GM21423 (cell line): ENCODE measurements at regions not wholly inside any gene's neighbourhood (a gene's known extent, or its start where the extent isn't known, plus 50 kb on each side); places are given as distances from the start of the nearest gene placed in this dataset.

Source experiments
- ATAC-seq: cut with Tn5 transposase; IDR thresholded peaks from one replicate; pipeline ENCODE4 v1.9.1; 2021; ENCODE audit warnings: mild to moderate bottlenecking, moderate library complexity; ENCODE audit not compliant: unreplicated experiment

DNA sequence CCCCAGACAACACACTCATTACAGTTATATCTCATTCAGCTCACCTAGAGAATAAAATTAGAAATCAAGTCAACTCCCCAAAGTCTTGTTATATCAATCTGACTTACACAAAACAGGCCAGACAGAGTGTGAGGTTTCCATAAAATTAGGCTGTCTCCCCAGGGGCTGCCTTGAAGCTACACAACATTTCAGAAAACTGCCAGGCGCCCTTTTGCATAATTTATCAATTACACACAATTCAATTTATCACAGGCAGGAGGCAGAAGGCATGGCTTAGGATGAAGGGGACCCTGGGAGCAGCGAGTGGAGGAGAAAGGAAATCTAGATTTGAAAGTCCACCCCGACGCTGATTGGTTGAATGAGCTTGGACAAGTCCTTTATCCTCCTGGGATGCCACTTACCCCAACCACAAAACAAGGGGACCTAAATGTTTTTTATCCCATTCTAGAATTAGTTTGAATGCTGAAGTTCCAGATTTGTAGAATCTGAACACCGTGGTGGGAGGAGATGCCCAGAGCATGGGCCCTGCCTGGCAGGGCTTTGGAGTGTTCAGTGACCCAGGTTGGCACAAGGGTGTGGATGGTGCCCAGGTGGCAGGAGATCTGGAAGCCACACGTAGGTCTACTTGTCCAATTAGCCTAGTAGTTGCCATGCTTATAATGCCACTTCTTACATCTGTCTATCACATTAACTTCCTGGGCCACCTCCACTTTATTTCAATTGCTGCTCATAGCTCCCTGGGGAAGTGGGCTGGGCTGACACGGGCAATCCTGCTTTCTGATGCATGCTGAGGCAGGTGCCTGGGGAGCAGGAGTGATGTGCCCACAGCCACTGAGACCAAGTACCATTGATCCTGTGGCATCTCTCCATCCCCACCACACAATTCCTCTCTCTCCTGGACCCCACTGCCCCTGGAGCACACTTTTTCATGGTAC, 119.8 kb upstream of the TLE3 start:
- no peak for ATAC-seq

DNA sequence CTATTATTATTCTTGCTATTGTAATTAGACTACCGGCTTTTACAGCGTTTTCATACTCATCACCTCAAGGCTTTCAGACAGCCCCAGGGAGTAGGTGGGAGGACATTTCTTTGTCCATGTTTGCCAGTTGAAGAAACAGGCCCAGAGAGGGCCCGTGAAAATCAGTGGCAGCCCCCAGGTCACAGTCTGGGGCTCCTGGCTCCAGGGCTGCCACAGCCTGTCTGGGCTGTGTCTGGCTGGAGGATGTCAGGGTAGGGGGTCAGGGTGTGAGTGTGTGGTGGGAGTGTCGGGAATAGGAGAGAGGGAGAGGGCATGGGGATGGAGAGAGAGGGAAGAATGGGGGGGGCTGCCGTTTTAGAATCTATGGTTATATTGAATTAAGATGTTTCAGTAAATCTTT, 118.2 kb upstream of the TLE3 start:
- ATAC-seq: no peak

DNA sequence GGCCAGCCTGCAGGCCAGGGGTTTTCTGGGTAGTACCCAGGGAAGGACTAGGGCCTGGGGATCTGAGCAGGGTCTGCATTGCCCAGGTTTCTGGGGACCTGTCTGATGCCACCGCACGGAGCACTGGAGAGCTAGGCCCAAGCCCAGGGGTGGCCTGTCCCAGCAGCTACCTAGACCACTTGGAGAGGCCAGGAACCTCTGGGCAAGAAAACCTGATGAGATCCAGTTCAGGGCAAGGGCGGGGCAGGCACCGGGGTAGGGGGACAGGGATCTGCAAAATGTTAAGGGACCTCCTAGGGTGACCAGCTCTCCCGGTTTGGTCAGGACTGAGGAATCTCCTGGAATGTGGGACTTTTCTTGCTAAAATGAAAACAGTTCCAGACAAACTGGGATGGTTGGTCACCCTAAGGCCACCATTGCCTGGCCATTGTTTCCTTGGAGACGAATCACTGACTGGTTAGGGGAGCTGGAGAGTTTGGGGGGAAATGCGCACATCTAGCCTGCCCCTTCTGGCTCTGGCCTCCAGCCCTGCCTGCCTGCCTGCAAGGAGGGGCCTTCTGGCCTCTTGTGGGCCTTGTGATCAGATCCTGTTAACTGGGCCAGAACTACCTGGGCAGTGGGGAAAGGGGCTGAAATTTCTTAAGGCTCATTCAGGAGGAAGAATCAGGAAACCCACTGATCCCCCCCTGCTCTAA, 117.4 kb upstream of the TLE3 start:
- ATAC-seq: no peak

DNA sequence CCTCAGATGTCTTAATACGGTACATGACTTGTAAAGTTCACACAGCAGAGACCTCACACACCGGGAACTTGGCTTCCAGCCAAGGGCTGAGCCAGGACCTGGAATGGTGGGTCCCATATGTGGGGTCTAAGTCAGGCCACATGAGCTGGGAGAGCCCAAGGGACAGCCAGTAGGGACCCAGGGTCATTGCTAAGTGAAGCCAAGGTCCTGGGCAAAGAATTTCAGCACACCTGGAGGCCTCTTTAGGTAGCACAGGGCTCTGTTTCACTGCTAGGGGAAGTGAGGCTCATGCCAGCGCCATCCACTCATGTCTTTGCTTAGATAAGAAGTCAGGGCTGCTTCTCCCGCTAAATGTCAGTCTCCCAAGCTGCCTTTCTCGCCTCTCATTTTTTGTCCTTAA, 116.6 kb upstream of the TLE3 start:
- ATAC-seq: no peak

DNA sequence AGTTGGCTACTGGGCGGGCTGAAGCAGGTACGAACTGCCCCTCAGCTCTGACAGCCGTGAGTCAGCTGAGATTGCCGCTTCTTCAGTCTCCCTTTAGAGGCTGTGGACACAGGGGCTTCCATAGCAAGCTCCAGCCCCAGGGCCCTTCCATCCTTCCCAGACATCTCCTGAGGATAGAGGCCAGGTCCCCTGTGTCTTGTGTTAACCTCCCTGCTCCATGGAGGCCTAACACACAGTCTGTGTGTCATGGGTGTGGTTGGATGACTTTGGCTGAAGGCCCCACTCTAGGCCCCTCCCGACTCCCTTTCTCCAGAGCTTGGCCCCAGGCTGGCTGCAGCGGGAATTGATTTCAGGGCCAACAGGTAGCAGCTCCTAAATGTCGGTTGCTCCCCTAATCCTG, 116.1 kb upstream of the TLE3 start:
- ATAC-seq: no peak

DNA sequence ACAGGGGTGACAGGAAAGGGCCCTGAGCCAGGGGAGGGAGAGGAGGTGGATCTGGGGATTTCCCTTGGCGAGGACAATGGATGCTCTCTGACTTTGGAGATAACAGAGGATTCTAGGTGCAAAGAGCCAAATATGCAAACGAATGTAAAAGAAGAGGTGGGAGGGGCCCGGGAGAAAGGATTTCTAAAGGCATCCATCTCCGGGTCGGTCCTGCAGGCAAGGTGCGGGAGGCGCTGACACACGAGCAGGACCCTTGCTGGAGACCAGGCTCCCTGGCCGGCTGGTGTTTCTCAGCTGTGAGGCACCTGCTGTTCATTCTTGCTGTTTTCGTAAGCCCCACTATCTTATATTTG, 115.2 kb upstream of the TLE3 start:
- no peak for ATAC-seq

DNA sequence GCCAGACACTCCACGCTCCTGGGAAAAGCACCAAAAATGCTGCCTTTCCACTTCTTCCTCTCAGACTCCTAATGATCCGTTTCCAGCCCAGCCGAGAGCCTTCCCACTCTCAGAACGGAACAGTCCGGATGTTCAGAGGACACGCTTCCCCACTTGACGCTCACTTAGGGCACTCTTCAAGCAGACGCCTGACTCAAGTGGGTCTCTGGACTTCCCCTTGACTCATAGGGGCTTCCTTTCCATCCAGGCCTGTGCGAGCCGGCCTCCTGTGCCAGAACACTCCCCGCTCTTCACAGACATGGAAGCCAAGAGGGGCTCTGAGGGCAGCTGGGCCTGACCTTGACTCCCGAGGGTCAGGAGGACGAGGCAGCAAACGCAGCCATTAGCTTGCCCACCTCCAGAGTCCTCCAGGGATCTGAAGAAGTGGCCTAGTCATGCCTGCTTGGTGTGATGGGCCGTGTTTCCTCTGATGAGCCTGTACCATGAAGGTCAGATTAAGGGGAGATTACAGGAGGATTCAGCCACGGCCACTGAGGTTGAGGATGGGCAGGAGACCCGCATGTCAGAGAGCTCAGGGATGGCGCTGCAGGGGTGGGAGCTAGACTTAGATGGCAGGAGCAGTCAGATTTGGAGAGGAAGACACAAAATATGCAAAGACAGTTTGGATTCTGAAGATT, 114.7 kb upstream of the TLE3 start:
- no peak for ATAC-seq

DNA sequence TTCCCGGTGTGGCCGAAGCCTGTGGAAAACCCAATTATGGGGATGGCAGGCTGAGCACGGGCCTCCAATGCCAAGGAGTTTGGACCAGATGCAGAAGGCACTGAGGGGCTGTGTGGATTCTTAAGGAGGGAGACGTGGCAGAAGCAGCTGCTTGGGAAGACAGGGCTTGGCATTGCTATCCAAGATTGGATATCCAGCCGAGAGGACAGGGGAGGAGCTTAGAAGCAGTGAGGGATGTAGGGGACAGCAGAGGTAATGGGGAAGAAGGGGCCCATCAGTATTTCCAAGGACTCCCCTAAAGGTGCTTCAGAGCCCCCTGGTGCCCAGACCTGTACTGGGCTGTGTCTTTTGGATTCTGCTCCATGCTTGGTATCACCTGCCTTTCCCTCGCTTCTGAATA, 112.8 kb upstream of the TLE3 start:
- no peak for ATAC-seq

DNA sequence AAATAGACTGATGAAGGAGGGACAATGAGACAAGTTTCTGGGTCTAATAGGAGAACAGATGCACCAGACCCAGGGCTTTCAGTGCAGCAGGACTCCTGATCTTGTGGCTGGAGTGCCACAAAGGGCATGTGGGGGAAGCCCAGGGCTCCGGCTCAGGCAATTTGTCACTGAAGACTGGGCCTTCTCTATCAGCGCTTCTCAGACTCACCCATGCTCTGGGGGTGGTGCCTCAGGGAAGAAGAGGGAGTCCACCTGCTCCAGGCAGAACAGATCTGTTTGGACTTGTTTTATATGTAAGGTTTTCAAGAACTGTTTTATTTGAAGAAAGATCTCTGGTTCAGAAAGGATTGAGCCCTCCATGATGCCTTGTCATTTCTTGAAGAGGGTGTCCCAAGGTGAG, 112.4 kb upstream of the TLE3 start:
- ATAC-seq: no peak

DNA sequence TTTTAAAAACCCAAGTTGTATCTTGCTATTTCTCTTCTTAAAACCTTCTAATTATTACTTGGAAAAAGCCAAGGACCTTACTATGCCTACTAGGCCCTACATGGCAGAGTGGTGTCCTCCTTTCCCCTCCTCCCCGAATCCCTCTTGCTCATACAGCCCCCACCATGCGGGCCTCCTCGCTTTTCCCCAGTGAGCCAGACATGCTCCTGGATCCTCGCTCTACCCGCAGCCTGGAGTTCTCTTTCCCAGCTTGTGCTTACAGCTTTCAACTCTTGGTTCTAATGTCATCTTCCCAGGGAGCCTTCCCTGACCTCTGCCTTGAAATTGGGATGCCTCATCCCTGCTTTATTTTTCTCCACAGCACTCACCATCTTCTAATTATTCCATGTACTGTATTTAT, 111.8 kb upstream of the TLE3 start:
- no peak for ATAC-seq

DNA sequence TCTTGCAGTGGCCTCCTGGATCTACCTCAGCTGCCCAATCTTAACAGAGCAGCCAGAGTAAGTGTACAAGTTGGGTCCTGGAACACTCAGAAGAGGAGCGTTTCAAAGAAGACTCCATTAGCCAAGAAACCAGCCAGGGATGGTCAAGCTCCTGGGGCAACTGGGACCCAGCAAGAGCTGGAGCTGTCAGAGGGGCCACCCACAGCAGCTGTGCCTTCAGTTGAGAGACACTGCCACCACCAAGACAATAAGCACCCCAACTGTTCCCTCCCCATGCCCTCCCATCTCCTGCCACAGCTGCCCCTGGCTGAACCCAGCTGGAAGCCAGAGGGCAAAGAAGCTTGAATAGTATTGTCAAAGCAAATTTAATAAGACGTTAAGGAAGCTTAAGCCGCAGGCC, 110.6 kb upstream of the TLE3 start:
- ATAC-seq: no peak

DNA sequence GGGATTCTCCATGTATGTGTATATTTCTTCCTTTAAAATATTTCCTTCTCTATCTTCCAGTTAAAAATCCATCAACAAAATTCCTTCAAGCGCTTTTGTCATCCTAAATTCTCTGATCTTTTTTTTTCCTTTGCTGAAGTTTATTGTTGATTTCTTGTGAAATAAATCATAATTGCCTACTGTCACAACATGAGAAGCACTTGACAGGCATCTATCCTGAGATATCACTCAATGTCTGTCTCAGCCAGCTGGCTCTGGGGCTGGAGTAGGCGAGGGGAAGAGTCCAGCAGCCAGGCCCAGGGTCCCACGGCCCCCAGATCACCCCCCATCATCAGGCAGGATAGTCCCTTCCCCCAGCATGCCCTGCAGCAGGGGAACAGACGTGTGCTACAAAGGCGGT, 109.0 kb upstream of the TLE3 start:
- no peak for ATAC-seq

DNA sequence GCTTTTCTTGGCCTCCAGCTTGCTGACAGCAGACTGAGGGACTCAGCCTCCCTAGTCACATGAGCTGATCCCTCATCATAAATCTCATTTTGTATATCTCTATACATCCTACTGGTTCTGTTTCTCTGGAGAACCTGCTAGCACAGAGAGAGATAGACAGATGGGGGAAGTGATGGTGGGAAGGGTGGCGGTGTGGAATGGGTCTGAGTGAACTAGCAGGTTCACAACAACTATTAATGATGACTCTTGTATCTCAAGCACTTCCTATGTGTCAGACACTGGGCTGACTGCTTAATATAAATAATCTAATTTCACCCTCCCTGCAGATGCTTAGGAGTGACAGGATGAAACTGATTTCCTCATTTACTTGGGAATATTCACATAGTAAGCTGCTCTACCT, 106.9 kb upstream of the TLE3 start:
- ATAC-seq: no peak

DNA sequence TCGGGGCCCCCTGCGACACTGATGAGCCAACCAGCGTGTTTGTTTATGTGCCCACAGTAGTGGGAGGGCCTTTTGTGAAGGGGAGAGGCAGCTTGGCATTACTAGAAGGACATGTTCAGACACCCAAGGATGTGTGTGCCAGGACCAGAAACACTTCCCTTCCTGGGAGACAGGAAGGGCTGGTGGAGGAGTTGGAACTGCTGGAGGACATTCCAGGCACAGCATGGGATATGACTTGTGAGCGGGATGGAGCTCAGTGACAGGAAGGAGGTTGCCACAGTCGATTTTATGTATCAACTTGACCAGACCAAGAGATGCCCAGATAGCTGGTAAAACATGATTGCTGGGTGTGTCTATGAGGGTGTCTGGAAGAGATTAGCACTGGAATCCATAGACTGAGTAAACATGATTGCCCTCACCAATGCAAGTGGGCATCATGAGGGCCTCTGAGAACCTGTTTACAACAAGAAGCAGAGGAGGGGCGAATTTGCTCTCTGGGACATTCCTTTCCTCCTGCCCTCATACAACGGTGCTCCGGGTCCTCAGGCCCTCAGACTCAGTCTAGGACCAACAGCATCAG, 106.4 kb upstream of the TLE3 start:
- no peak for ATAC-seq

DNA sequence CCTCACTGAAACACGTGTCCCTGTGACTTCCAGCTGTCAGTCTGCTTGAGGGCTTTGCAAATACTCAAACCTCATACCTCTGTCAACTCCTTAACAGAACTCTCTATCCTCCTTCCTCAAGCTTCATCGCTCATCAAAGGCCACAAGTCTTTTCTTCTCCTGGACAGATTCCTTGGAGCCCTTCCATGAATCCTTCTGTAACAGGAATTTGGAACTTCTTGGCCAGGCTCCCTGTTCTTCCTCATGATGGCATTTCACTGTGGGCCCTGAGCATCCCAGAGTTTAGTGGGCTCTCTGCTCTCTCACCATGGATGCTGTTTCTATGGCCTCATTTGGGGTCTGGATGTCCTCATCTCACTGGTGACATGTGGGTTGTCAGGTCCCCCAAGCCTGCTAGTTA, 105.0 kb upstream of the TLE3 start:
- no peak for ATAC-seq

DNA sequence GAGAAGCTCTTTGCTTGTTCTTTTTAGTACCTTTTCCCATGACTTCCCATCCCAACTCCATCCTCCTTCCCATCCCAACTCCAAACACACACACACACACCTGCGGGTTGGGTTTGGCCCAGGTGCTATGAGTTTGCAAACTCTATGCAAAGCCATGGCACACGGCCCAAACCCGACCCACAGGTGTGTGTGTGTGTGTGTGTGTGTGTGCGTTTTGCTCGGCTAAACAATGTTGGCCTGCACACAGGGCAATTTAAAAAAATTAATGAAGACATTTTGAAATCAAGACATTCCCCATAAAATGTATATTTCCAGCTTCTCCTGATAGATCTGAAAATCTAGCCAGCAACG, 103.7 kb upstream of the TLE3 start:
- no peak for ATAC-seq

DNA sequence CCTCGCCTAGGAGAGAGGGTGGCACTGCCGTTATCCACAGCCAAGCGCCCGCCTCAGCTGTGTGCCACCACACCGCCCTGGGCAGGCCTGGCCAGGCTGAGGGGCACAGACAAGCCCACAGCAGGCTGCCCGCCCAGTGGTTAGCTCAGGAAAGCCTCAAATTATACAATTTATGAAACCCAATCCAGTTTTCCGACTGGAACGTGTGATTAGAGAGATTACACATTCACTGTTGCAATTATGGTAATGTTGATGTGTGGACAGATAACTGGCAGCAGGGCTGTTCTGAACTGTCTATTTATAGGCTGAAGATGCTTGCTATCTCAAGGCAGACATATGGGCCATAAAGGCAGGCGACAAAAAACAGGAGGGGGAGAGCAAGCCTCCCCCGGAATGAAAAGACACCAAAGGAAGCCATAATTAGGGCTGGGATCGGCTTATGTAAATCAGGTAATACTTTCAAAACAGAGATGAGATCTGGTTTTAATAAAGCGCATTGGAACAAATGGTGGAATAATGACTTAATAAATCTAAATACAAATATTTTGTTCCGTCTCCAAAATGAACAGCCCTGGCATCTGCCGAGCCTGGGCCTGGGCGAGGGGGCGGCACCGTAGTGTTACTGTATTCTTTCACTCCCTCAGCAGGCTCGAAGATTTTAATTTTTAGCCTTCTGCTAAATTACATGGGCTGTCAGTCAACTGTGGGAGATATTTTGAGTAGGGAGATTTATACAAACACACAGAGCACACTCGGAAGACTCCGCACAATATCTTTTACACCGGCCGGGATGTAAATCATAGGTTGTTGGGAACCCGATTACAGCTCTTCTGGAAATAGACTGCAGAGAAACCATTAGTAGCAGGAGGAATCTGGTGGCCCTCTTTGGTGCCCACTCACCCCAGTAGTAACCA, 103.1 kb upstream of the TLE3 start:
- no peak for ATAC-seq

DNA sequence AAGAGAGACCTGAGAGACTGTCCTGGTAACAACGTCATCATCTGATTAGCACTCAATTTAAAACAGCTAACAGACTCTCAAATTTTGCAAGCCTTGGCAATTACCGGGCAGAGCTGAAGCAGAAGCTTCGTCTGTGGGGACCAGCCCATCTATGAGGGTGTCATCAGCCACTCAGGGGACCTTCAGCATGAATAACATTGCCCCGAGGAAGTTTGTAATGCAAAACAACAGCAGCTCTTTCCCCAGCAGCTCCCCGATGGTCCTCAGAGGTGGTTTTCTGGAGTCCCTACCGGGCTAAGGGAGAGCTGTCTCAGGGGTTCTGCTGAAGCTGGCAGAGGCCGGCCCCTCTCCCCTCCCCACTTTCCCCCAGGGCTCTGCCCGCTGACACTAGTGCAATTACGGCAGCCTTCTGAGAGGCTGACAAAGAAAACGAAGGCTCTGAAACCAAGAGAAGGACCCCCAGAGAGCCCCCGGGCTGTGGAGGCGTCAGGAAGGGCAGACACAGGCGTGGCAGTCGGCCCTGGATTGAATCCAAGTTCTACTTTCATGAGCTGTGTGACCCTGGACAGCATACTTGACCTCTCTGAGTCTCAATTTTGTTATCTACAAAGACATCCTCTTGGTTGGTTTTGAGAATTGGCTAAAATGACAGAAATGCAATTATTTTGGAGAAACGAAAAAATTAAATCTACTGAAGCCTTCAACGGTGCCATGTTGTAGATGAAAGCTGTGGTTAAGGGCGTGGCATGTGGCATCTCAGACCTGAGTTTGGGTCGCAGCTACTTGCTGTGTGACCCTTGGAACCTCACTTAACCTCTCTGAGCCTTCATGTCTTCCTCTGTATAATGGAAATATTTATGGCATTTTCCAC, 102.1 kb upstream of the TLE3 start:
- no peak for ATAC-seq

DNA sequence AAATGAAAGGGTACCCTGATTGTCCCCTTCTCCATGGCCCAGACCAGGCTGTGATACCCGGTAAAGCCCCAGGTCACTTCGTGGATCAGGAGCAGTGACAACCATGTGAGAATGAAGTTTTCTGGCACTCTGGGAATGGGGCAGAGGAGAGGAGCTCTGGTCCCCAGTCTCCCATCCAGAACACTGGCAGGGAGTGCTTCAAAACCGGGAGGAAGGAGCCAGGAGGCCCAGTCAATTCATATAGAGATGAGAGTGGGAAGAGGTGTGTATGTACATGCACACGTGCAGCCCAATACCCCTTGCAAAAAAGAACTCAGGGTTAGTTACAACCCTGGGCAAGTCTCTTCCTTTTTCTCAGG, 101.4 kb upstream of the TLE3 start:
- ATAC-seq: no peak
